GM12874 (cell line): ENCODE measurements at regions not wholly inside any gene's neighbourhood (a gene's known extent, or its start where the extent isn't known, plus 50 kb on each side); places are given as distances from the start of the nearest gene placed in this dataset.

ENCODE experiments used
- TF ChIP-seq, protein P1 (sequence below): IDR thresholded peaks from 2 replicates; pipeline ENCODE4 v1.5.1; 2011; ENCODE audit warnings: low read depth, mild to moderate bottlenecking, control low read depth, low read length, moderate library complexity; ENCODE audit not compliant: insufficient read depth

DNA sequence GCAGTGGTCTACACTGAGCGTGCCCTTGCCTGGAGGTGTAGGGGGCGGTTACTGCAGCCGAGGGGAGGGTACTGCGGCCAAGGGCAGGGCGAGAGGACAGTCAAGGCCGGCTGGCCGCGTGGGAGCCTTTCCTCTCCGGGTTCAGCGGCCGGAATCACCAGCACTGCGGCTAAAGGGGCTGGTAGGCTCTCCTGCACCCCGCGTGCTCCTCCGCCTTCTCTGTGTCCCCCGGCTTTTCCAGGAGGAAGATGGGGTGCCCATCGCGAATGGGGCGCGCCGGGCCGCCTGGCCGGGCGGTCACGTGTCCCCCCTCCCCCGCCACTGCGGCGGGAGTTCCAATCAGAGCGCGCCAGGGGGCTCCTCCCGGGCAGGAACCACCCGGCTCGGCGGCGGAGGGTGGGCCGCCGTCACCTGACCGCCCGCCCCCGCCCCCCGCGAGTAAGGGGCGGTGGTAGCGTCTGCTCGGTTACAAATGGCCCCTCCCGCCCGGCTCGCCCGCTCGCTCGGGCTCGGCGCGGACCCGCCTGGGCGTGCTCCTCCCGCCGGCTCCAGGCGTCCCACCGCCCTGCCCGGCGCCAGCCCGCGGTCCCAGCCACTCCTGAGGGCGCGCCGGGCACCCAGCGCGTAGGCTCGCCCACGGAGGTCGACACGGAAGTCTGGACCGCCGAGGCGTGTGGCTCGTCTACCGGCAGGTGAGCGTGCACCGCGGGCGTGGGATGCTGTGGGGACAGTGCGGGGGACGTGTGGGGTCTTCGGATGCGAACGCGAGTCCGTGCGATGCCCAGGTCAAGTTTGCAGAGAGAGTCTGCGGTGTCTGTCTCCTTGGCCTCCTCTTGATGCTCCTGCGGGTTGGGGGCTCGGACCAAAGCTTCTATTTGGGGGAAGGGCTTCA lies 242.6 kb upstream of the TOPAZ1 start:
- TF ChIP-seq, protein P1, sequence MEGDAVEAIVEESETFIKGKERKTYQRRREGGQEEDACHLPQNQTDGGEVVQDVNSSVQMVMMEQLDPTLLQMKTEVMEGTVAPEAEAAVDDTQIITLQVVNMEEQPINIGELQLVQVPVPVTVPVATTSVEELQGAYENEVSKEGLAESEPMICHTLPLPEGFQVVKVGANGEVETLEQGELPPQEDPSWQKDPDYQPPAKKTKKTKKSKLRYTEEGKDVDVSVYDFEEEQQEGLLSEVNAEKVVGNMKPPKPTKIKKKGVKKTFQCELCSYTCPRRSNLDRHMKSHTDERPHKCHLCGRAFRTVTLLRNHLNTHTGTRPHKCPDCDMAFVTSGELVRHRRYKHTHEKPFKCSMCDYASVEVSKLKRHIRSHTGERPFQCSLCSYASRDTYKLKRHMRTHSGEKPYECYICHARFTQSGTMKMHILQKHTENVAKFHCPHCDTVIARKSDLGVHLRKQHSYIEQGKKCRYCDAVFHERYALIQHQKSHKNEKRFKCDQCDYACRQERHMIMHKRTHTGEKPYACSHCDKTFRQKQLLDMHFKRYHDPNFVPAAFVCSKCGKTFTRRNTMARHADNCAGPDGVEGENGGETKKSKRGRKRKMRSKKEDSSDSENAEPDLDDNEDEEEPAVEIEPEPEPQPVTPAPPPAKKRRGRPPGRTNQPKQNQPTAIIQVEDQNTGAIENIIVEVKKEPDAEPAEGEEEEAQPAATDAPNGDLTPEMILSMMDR = no peak

DNA sequence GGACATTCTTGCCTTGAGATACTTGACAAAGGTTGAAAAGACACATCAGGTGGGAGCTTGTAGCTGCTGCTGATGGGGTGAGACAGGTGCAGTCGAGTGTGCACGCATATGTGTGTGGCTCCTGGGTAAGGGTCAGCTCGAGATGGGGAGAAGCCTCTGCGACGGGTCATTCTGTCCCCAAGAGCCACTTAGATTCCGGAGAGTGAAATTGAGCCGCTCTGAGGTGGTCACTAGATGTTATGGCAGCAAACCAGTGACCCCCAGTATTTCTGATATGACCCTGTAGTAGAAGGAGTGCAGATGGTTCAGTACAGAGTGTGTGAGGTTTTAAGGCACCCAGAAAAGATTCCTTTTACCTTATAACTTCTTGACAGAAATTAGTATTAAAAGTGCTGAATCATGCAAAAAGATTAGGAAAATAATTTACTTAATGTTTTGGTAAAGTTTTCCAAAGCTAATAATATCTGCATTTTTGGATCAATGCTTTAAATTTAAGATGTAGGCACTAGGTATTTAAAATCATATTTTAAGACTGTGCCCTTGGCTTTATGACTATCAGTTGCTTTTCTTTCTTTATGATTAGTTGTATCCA lies 241.9 kb upstream of the TOPAZ1 start:
- TF ChIP-seq, protein P1 = no peak

DNA sequence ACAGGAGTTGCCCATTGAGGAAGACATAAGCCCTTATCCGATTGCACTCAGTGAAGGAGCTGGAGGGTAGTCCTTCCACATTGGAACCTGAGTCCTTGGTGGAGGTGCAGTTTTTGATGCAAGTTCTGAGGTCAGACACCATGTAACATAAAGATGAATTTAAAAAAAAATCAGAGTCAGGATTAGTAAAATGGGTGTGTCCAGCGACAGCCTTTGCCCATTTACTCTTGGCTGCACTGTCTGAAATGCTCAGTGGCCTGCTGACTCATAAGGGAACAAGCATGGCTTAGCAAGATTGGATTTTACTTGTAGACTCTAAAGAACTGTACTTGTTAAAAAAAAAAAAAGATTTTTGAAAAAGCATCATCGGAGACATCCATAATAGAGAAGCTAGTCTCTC lies 241.1 kb upstream of the TOPAZ1 start:
- TF ChIP-seq, protein P1 = no peak

DNA sequence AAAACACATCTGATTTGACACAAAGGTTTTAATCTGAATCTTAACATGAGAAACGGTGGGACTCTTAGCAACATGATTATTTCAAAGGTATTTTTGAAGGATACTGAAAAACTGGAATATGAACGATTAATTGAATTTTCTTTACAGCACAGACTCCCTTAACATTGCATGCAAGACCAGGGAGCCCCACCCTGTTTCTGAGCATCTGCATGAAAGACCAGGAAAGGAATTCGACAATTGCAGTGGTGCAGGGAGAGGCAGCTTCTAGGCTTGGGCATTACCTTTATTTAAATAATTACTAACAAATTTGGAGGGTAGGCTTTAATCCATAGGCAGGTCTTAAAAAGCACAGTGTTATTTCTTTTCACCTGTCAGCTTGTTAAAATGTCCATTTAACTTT lies 240.6 kb upstream of the TOPAZ1 start:
- TF ChIP-seq, protein P1 = no peak

DNA sequence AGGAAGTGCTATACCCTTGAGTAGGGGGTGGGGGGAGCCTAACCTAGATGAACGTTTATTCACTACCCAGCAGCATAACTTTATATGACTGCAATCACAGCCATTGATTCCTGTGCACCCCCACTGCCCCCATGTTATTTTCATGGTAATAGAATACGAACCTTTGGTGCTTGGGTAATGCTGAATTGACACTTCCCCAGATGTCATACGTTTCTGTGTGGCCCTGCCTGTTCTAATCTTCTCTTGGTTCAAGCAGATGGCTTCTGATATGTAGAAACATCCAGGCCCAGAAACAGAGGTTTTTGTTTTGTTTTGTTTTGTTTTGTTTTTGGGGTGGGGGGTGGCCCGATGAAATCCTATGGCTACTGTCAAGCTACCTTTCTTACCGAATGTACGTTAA lies 237.9 kb upstream of the TOPAZ1 start:
- TF ChIP-seq, protein P1 = no peak

DNA sequence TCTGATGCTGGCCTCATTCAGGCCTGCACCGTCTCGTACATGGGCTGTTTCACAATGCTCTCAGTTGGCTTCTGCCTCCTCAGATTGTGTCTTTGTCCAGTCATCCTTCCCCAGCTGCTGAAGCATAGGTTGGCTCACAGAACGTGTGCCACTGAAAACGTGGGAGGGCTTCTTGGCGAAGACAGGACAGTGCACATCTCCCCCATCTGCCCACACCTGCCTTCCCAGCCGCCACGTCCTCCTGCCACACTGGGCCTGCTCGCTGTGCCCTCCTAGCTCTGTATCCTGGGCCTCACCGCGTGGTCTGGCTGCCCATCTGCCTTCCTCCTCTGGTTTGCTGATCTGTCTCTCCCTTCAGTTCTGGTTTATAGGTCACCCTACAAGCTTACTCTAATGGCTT lies 230.0 kb upstream of the TOPAZ1 start:
- TF ChIP-seq, protein P1 = no peak

DNA sequence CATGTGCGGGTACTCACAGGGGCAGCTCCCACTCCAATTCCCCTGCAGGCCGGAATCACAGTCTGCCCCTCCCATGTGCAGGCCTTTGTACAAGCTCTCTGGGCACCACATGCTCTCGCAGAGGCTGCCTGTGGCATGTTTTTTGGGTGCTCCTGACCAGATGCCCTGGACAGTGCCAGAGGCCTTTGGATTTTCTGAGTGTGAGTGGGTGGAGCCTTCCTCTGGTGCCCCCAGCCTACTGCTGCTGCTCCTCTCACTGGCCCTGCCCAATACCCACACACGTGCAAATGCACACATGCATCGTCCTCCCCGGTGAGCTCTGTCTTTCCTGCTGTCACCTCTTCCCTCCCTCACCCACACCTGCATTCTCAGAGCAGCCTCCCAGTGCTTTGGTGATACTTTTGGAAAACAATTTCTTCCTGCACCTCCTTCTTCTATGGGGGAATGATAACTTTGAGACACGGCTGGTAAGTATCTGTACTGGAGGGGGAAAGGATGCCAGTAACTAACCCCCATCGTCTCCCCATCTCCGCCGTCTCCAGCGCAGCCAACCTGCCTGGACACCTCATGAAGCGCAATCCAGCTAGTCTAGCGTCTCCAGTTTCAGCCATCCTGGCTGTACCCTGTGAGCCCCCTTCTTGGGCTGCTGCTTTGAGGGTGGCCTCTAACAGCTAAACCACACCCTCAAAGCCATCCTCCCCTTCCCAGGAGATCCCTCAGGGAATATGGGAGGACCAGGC lies 229.4 kb upstream of the TOPAZ1 start:
- TF ChIP-seq, protein P1 = no peak
